HG03558 (cell line): ENCODE measurements at regions not wholly inside any gene's neighbourhood (a gene's known extent, or its start where the extent isn't known, plus 50 kb on each side); places are given as distances from the start of the nearest gene placed in this dataset.

Experiments used
- ATAC-seq: cut with Tn5 transposase; IDR thresholded peaks from one replicate; pipeline ENCODE4 v1.9.1; 2021; ENCODE audit warnings: moderate number of reproducible peaks; ENCODE audit not compliant: unreplicated experiment; ENCODE audit errors: extremely low read depth

DNA sequence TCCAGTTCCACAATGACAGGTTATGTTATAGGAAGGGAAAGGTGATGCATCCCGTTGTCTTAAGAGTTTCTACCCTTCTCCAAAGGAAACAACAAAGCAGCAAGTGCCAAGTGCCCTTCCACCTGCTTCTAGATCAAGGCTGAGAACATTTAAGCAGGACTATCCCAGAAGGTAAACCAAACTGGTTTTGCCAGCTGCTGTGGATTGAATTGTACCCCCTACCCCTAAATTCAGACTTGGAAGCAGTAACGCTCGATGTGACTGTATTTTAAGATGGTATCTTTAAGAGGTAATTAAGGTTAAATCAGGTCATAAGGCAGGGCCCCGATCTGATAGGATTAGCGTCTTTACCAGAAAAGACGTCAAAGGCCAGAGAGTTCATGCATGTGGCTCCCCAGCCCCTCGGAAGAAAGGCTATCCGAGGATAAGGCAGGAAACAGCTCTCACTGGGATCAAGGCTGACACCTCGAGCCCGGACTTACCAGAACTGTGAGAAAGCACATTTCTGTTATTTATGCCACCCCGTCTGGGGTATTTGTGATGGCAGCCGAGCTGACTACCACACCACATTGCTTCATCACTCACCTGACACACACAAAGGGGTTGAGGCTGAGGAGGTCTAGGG, 179.1 kb upstream of the RAI14 start:
- ATAC-seq: no peak

DNA sequence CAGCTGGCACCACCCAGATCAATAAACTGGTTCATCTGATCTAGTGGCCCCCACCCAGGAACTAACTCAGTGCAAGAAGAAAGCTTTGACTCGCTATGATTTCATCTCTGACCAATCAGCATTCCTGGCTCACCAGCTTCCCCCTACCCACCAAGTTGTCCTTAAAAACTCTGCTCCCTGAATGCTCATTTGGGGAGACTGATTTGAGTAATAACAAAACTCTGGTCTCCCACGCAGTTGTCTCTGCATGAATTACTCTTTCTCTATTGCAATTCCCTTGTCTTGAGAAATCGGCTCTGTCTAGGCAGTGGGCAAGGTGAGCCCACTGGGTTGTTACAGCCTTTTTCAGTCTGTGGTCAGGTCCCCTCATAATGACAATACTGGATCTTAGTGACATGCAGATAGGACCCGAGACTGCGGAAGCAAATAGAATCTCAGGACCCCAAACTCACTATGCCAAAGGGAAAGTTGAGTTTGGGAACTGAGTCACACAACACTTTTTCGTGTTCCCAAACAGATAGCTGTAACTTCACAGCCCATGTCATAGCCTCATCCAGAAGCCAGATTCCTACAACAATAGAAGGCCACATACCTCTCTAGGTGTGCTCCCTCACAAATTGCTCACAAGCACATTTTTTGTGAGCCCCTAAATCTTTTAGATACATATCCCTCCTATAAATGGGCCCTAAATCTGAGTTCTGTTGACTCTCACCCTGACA, 175.2 kb upstream of the RAI14 start:
- no peak for ATAC-seq

DNA sequence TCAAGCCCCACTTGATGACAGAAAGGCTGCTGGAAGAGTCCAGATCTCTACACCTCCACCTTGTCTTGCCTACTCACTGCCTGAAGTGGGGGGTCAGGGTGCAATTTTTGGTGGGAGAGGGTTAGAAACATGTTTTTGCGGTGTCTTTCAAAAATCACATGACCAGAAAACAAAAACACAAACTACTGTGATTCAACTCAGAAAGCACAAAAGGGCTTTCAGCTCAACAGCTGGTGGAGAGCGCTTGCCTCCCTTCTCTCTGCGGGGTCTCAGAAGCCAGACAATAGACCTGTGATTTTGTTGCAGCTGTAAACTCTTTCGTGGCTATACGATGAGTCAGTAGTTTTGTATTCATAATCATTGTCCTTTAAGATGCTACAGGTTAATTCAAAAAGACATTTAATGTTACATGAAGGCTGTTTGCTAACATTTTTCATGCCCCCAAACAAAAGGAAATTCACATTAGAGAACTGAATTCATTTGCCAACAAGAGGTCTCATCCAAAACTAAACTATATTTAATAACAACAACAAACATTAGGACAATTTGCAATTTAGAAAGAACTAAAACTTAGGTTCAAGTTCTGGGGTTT, 172.6 kb upstream of the RAI14 start:
- no peak for ATAC-seq

DNA sequence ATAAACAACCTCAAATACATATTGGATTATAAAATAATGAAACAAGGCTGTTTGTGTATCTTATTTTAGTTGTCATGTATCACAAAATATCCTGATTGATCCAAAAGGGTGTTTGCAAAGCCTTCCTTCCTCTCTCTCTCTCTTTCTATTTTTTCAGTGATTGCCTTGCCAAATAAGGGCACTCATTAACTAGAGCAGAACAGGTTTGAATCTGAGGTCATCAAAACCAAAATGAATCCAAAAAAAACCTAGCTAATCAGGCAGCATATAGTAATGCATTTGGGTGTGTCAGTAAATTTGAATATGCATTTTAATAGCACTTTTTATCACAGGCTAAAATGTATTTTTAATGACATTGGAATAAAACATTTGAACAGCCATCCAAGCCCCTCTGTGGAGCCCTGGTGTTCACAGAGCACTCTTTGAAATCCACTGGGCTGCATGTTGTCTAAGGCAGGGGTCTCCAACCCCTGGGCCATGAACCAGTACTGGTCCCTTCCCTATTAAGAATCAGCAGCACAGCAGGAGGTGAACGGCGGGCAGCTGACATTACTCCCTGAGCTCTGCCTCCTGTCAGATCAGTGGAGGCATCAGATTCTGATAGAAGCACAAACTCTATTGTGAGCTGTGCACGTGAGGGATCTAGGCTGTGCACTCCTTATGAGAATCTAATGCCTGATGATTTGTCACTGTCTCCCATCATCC, 171.8 kb upstream of the RAI14 start:
- no peak for ATAC-seq

DNA sequence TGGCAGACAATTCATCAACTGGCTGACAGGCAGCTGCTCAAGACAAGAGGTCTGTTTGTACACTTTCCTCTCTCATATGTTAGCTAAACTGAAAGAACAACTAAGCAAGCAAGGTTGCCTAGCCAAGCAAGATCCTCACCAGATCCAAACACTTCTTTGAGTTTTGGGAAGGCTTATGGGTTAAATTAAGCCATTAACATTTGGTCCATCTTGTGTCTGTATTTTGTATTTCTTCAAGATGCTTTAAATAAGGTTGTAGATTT, 170.4 kb upstream of the RAI14 start:
- no peak for ATAC-seq

DNA sequence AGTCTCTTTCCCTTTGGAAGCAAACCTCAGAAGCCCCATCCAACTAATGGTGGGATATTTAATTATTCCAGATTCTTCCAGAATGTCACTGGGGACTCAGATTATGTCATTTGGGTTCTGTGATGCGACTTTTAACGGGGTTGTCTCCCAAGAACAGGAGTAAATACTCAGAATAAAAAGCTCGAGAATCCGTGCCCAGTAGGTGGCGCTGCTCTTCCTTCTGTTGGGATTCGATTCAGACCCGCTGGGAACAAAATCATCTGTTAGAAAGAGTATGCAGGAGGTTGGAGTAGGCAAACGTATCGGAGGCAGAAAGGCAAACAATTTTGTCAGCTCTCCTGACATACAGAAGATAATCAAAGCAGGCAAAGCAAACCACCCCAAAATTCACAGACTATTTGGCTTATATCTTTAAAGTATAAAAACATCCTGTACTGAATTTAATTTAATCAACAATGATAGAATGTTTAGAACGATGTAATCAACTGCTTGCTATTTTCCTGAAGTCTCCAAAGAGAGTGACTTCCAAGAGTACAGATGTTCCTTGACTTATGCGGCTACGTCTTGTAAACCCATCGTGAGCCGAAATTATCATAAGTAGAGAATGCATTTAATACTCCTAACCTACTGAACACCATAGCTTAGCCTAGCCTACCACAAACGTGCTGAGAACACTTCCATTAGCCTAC, 169.8 kb upstream of the RAI14 start:
- ATAC-seq: no peak

DNA sequence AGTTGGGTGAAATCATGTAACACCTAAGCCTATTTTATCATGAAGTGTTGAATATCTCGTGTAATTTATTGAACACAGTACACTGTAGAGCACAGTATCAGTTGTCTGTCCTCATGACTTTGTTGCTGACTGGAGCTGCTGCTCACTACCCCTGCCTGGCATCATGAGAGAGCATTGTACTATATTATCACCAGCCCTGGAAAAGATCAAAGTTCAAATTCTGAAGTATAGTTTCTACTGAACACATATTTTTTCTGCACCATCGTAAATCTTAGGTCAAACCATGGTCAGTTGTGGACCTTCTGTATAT, 169.3 kb upstream of the RAI14 start:
- no peak for ATAC-seq

DNA sequence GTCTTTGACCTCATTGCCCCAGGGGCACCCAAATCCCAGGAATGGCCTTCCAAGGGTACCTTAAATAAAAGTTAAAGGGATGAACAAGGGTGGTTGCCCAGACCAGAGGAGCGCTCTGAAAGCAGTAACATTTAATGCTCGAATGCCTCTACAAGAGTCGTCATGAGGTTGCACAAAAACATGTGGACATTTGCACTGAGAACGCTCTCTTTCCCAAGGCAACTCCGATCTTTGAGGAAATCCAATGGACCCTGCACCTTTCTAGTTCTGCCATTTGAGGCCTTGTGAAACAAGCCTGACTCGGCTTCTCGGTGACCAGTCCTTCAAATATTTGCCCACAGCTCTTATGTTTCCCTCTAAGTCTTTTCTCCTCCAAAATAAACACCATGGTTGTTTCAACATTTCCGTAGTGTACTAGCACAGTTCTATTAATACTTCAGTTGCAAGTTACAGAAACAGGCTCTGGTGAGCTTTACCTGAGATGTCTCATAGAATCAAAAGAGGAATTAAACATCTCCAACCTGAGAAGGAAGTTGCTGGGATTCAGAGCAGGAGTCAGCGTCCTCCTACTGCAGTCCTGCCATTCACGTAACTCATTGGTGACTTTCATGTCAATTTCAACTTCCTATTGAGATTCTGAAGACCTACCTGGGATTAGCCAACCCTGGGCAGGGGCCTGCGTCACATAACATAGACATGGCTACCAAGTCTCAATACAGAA, 168.8 kb upstream of the RAI14 start:
- ATAC-seq: no peak

DNA sequence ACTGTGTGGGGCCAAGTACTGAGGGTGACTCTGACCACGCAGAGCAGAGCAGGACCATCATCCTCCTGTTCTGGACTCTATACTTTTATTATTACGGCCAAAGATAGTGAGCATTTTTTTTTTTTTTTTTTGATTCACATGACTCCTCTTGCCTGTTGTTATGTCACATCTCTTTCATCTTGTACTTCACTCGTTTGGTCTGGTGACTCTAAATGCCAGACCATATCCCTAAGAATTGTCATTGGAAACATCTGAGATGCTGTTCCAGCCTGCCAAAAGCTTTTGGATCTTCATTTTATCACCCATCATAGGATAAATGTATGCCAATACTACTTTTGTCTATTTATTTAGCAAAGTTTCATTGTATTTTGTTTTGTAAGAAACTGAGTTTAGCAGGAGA, 168.2 kb upstream of the RAI14 start:
- no peak for ATAC-seq

DNA sequence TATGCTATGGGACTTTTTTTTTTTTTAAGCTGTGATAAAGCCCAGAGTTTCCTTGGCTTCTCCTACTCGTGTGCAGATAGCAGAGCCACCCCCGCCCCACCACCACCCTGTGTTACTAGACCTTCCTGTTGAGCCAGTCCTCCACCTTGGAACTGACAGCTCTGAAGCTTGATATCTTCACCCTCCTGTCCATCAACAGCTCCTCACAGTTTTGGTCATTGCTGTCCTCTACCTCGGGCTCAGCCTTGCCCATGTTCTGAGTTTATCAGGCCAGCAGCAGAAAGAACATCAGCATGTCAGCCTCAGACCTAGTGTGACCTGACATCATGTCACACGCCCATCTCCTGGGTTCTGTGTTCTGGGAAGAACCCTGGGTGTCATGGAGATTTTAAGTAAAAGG, 167.1 kb upstream of the RAI14 start:
- no peak for ATAC-seq

DNA sequence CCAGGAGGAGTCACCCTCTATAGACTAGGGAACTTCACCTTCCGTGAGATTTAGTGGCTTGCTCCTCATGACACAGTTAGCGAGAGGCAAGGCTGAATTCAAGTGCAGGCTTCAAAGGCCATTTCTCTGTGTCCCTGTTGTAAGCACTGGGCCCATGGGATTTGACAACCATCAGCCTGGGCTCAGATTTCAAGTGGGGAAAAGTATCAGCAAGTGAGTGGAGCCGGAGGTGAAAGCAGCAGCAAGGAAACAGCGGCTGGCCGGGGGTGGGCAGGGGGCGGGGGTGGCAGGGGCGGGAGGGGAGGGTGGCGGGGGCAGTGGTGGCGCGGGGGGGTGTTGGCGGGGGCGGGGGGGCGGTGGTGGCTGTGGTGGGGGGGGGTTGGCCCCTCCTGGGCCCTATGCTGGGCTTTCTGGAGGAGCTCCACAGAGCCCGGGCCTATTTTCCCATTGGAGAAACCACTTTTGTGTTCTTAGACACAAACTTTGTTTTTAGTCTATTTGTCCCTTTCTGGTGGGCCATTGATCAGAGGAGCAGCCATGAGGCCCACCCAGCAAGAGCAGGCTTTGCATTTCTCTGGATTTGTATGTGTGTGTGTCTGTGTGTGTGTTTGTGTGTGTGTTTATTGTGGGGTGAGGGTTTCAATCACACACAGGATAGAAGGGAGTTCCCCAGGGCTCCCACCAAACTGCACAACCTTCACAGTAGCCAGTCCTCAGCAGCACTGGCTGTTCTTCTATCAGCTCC, 165.4 kb upstream of the RAI14 start:
- no peak for ATAC-seq

DNA sequence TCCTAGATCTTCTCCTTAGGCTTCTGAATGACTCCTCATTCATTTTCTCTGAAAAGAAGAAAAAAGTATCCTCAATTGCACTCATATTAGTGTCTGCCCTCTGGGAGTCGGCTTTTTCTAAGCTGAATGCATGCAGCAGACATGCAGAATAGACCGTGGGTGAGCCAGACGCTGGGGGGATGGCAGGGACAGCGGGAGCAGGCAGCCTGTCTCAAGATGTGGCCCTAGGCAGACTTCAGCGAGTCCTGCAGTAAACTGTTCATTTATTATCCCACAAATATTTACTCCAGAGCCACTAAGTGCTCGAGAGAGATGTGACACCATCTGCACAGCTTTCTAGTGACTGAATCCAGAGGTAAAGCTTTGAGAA, 164.9 kb upstream of the RAI14 start:
- ATAC-seq: no peak

DNA sequence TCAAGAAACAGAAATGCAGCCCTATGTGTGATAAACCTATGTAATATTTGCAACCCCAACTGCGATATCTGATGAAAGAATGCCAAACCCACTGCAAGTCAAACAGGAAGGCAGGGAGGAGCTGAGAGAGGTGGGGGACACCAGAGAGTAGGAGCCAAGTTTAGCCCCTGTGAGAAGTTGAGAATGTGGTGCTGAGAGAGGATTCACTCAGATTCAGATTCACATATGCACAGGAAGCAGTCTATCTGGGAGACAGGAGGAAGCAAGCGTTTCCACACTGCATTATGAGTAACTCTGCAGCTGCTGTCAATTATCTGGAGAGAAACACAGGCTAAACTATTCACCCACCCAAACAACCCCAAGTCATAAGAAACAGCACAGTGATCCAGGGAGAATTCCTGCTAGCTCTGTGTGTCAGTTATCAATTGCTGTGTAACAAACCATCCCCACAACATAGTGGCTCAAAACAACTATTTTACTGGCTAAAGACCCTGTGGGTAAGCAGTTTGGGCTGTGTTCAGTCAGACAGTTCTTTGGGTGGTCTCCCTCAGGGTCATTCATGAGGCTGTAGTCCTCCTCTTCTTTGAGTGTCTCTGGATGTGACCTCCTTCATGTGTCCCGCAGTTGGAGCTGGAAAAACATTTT, 161.9 kb upstream of the RAI14 start:
- no peak for ATAC-seq

DNA sequence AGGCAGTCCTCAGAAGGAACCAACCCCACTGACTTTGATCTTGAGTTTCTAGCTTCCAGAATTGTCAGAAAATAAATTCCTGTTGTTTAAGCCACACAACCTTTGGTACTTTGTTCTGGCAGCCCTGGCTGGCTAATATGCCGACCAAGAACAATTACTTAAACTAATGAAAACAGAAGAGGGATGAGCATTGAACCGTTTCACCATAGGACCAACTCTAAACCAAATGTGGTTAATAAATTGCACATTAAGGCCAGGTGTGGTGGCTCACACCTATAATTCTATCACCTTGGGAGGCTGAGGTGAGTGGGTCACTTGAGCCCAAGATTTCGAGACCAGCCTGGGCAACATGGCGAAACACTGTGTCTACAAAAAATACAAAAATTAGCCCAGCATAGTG, 160.9 kb upstream of the RAI14 start:
- no peak for ATAC-seq

DNA sequence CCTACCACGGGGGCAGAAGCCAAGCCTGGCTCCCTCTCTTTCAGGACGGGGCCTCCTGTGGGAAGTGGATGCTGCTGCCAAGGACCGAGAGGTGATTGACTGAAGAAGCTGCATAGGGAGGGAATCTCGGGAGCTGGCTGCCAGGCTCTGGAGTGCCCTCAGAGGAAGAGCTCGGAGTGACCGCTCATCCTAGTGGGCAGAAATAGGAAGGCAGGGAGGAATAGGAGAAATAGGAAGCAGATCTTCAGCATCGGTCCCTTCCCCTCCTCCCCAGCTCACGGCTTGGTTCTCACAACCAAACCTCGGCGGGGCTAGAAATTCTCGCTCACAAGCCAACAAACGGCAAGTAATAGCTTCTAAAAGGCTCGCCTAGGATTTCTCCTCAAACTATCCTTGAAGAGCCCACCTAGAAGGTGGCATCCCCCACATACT, 159.9 kb upstream of the RAI14 start:
- no peak for ATAC-seq

DNA sequence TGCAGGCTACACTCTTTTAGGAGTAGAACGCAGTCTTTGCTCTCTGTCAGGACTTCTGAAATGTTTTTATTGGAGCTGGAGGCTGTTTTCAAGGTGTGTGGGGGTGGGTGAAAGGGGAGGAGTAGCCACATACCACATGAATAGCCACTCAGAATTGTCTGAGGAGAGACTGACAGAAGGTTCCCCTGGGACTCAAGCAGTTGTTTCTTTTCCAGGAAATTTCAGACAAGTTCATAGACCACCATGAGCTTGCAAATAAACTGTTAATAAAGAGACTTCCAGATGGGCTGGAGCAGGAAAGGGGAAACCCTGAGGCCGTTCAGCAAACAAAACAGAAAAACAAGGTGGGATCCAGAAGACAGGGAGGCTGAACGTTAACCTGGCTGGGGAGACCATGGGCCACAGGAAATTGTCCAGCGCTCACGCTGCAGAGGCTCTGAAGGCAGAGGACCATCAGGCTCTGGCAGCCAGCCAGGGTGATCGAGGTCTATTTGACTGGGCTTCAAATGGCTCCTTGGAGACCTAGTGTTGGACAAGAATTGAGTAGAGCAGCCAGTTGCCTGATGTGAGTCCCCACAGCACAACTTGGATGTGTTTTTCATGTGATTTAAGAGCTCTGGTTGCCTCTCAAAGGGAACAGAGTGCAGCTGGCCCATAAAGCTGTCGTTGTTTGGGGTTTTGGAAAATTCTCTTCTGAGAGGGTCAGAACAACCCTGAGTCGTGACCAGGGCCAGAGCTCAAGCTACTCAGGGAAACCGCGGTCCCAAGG, 159.2 kb upstream of the RAI14 start:
- no peak for ATAC-seq

DNA sequence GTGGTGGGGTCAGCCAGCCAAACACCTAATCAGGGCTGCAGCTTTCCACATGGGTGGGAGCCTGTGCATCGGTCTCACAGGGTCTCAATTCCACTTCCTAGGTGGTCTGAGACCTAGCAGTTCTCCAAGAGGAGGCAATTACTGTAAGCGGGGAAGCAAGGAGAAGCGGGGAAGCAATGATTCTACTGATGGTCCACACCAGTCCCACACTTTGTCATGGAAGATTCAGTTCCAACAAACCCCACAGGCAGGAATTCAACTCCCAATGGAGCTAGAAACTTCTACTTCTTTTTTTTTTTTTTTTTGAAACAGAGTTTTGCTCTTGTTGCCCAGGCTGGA, 158.7 kb upstream of the RAI14 start:
- no peak for ATAC-seq

DNA sequence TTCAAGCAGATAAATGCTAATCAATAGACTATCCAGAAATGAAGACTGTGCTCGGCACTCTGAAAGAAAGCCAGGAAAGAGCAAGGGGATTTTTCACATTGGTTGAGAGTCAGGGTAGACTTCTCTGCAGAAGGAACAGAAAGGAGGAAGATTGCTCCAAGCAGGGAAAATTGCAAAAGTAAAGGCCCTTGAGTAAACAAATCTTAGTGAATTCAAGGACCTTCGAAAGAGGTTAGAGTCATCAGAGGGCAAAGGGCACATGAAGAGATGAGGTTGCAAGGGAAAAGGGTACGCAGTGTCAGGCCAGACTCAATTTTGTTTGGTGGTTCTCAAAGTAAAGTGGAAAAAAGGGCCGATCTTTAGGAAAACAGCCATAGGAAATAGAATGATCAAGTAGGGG, 157.6 kb upstream of the RAI14 start:
- no peak for ATAC-seq
